Nephron progenitor cell (in vitro differentiated cells): ENCODE measurements at regions not wholly inside any gene's neighbourhood (a gene's known extent, or its start where the extent isn't known, plus 50 kb on each side); places are given as distances from the start of the nearest gene placed in this dataset.

Experiments
- DNase-seq: peaks from one replicate; pipeline ENCODE4 v3.0.0; 2021
- H3K27ac Mint-ChIP-seq: 2 replicates; pipeline ENCODE4 v1.8.0; 2021; ENCODE audit warnings: mild to moderate bottlenecking, moderate library complexity, mixed read lengths
- H3K27me3 Mint-ChIP-seq: 2 replicates; pipeline ENCODE4 v1.8.0; 2021; ENCODE audit warnings: mild to moderate bottlenecking, low read depth, mixed read lengths; ENCODE audit not compliant: poor library complexity
- H3K36me3 Mint-ChIP-seq: 2 replicates; pipeline ENCODE4 v1.8.0; 2021; ENCODE audit warnings: low read depth, mixed read lengths
- H3K4me1 Mint-ChIP-seq: 2 replicates; pipeline ENCODE4 v1.8.0; 2021; ENCODE audit warnings: mixed read lengths
- H3K4me3 Mint-ChIP-seq: 2 replicates; pipeline ENCODE4 v1.8.0; 2021; ENCODE audit warnings: mild to moderate bottlenecking, moderate library complexity, mixed read lengths
- H3K9me3 Mint-ChIP-seq: 2 replicates; pipeline ENCODE4 v1.8.0; 2021; ENCODE audit warnings: mild to moderate bottlenecking, moderate library complexity, mixed read lengths
- TF ChIP-seq, protein P1 (sequence below): fragments of 200-600 bp; sonication (generic); IDR thresholded peaks from 2 replicates; pipeline ENCODE4 v1.5.0; 2021; ENCODE audit warnings: antibody characterized with exemption

DNA sequence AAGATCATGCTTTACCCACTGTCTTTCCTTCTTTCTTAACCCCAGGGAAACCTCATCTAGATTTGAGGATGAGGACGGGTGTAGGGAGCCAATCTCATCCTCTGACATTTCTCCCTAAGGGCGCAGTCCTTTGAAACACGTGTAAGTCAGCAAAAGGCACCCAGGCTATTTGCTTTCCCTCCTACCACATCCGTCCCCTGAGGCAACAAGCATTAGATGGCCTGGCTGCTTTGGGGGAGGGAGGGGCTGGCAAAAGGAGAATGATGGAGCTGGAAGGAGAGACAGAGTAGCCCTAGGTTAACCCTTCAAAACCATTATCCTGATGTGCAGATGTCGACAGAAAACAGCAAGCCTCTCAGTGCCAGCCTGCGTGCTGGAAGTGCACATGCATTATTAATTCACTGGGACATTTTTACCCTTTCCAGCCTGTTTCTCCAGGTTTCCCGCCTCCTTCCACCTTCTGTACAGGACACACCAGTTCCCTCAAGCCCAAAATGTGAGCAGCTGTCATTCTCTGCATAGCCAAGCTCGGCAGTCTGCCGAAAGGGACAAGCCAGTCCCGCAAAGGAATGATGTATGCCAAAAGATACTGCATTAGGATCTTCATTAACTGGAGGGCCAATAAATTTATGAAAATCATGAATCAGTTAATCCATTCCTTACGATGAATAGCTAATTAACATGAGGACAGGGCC lies 547.2 kb downstream of the CD83 start:
- DNase-seq = no peak
- Mint-ChIP-seq H3K9me3 (no peaks in the 10 kb centered on the region), H3K4me3 (no peak overlapping the region), H3K4me1 (peaks cover 19% of the 10 kb centered on the region), H3K36me3 (no peaks in the 10 kb centered on the region), H3K27ac (no peak overlapping the region), H3K27me3 (peaks cover 3% of the 10 kb centered on the region)
- TF ChIP-seq, protein P1, sequence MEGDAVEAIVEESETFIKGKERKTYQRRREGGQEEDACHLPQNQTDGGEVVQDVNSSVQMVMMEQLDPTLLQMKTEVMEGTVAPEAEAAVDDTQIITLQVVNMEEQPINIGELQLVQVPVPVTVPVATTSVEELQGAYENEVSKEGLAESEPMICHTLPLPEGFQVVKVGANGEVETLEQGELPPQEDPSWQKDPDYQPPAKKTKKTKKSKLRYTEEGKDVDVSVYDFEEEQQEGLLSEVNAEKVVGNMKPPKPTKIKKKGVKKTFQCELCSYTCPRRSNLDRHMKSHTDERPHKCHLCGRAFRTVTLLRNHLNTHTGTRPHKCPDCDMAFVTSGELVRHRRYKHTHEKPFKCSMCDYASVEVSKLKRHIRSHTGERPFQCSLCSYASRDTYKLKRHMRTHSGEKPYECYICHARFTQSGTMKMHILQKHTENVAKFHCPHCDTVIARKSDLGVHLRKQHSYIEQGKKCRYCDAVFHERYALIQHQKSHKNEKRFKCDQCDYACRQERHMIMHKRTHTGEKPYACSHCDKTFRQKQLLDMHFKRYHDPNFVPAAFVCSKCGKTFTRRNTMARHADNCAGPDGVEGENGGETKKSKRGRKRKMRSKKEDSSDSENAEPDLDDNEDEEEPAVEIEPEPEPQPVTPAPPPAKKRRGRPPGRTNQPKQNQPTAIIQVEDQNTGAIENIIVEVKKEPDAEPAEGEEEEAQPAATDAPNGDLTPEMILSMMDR = no peak

DNA sequence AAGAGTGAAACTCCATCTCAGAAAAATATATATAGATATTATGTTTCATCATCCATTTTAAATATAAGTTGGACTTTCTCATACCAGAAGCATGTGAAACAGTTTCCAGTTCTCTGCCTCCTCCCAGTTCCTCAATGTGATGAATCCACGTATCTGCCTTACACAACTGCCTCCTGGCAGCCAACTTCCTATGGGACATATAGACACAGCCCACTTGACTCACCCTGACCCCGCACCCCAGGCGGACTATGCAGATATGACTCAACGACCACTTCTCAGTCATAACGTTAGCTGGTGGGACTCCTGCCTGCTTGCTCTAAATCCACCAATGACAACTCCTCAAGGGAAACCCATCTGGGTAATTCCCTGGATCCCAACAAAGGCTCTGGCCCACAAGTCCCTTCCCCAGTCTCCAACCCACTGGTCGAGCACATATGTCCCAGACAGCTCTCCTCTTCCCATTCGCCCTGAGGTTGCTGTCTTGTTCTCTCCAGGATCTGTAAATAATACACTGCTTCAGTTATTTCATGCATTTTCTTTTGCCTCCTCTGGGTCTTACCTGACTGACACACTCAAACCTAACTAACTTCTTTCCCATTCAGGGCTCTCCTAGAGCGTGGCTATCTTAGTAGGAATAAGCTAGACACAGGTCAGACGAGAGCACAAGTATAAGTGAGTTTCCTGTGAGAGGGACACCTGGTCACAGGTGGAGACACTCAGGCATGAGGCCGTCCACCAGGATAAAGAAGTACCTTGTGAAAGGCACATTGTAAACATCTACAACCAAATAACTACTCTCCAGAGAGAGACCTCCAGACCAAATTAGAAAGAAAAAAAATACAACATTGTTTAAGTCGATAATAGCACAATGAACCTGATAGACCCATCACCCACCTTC lies 548.5 kb downstream of the CD83 start:
- Mint-ChIP-seq H3K9me3 (no peaks in the 10 kb centered on the region), H3K4me3 (no peak overlapping the region), H3K27ac (no peak overlapping the region), H3K4me1 (peaks cover 20% of the 10 kb centered on the region), H3K27me3 (peaks cover 3% of the 10 kb centered on the region), H3K36me3 (no peaks in the 10 kb centered on the region)
- DNase-seq = no peak
- TF ChIP-seq, protein P1 = no peak

DNA sequence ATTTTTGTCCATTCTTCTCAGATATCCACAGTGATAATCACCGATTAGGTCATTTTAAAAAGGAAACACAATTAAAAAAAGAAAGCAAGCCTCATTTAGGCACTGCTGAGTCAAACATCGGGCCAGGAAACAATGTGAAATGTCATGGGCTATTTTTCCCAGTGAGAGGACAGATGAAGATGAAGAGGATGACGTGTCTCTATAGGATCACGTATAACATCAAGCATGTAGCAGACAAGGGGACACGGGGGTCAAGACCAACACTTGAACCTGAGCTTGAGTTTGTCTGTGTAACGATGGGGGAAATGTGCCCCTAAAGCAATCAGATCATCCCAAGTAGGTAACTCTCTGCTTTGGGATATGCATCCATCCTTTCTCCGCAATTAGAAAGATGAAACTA lies 553.2 kb downstream of the CD83 start:
- H3K9me3 Mint-ChIP-seq = no peaks in the 10 kb centered on the region
- H3K27me3 Mint-ChIP-seq = peaks cover 7% of the 10 kb centered on the region

DNA sequence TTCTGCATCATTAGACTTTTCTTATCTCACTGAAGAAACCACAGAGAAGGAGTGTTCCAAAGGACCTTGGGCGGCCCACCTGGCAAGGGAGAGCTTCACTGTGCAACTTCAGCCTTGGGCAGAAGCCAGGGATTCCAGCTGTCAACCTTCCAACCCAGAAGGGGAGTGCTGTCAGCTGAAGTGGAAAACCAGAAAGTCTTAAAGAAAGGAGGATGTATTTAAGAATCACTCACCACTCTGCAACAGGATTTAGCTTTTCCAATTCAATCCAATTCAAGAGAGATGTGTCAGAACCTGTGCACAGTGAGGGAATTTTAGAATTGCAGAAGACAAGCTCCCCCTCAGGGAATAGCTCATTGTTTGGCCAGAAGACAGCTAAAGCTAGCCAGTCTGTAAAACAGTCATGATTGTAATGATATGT lies 553.7 kb downstream of the CD83 start:
- Mint-ChIP-seq H3K36me3 (no peaks in the 10 kb centered on the region), H3K4me3 (no peak overlapping the region), H3K9me3 (no peaks in the 10 kb centered on the region), H3K27me3 (peaks cover 7% of the 10 kb centered on the region), H3K27ac (no peak overlapping the region), H3K4me1 (peaks cover 22% of the 10 kb centered on the region)
- TF ChIP-seq, protein P1 = no peak
- no peak for DNase-seq

More for the DNA sequence above, 553.2 kb downstream of the CD83 start:
- Mint-ChIP-seq H3K4me3 (no peak overlapping the region), H3K4me1 (peaks cover 22% of the 10 kb centered on the region), H3K27ac (no peak overlapping the region), H3K36me3 (no peaks in the 10 kb centered on the region)
- no peak for DNase-seq
- TF ChIP-seq, protein P1 = no peak

DNA sequence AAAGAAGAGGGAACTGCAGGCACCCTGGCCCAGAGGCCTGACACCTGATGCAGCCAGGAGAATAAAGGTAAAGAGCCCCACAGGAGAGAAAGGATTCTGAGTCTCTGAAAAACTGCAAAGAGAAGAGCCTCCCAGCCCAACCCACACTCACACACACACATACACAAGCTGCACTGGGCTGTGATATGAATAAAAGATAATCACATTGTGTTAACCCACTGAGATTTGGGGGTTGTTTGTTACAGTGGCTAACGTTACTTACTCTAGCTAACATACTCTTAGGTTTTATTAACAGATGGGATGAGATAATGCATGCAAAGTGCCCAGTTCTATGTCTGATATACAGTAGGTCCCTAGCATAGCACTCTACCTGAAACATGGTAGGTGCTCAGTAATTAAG lies 554.4 kb downstream of the CD83 start:
- H3K4me1 Mint-ChIP-seq = peaks cover 28% of the 10 kb centered on the region
- H3K27me3 Mint-ChIP-seq = peaks cover 7% of the 10 kb centered on the region
- no peaks in the 10 kb centered on the region for H3K36me3 Mint-ChIP-seq
- H3K9me3 Mint-ChIP-seq = no peaks in the 10 kb centered on the region
- no peak overlapping the region for H3K4me3 Mint-ChIP-seq
- no peak overlapping the region for H3K27ac Mint-ChIP-seq
- DNase-seq = no peak
- TF ChIP-seq, protein P1 = no peak
